PC-3 (cell line): ENCODE measurements at regions not wholly inside any gene's neighbourhood (a gene's known extent, or its start where the extent isn't known, plus 50 kb on each side); places are given as distances from the start of the nearest gene placed in this dataset.
"Not testable (repeated sequence)": the region's sequence is repeated elsewhere in the genome, so short reads cannot be mapped to it uniquely, and the experiment has no call there.

Experiments
- ATAC-seq: fragments of 200-7000 bp; cut with Tn5 transposase; 2 replicates; pipeline ENCODE4 v1.9.1; 2020; ENCODE audit warnings: mild to moderate bottlenecking, moderate library complexity
- BruUV-seq: library from RNA; stranded (reverse); fragments of 400-500 nt; replicated peaks from 2 replicates; lab custom pipeline; 2021; lab: Mats Ljungman, UMichigan
- CTCF ChIA-PET: fragments of 300-600 bp; sonication (Branson Sonifier 250); formaldehyde crosslinking; loops from one replicate; lab custom pipeline; 2022; ENCODE audit warnings: antibody characterized with exemption; lab: Charles Lee
- POLR2A ChIA-PET: fragments of 300-600 bp; sonication (Branson Sonifier 250); formaldehyde crosslinking; loops from one replicate; lab custom pipeline; 2022; ENCODE audit warnings: antibody characterized with exemption; ENCODE audit not compliant: unreplicated experiment; lab: Charles Lee
- DNase-seq: peaks from one replicate; pipeline ENCODE4 v3.0.0-alpha.2; 2015
- H2AFZ ChIP-seq: fragments of 300-600 bp; sonication (generic); 2 replicates; pipeline ENCODE4 v1.6.0; 2016; ENCODE audit warnings: antibody characterized with exemption, low read length
- H3F3A ChIP-seq: fragments of 300-600 bp; sonication (generic); one replicate; pipeline ENCODE4 v1.6.0; 2017; ENCODE audit warnings: antibody characterized with exemption, low read length, control low read depth, mild to moderate bottlenecking; ENCODE audit not compliant: unreplicated experiment
- H3K27ac ChIP-seq: fragments of 300-600 bp; sonication (generic); 2 replicates; pipeline ENCODE4 v1.5.1; 2016; ENCODE audit warnings: mild to moderate bottlenecking, low read length
- H3K27me3 ChIP-seq: fragments of 300-600 bp; sonication (generic); 2 replicates; pipeline ENCODE4 v1.6.1; 2016; ENCODE audit warnings: low read length, mixed read lengths
- H3K36me3 ChIP-seq: fragments of 300-600 bp; sonication (generic); 2 replicates; pipeline ENCODE4 v1.6.1; 2016; ENCODE audit warnings: low read depth, mixed run types, low read length, mixed read lengths
- H3K4me1 ChIP-seq: fragments of 300-600 bp; sonication (generic); 2 replicates; pipeline ENCODE4 v1.5.1; 2016; ENCODE audit warnings: low read length; ENCODE audit not compliant: insufficient read depth
- H3K4me2 ChIP-seq: fragments of 300-600 bp; sonication (generic); 2 replicates; pipeline ENCODE4 v1.6.0; 2016; ENCODE audit warnings: low read length
- H3K4me3 ChIP-seq: fragments of 300-600 bp; sonication (generic); 2 replicates; pipeline ENCODE4 v1.5.1; 2016; ENCODE audit warnings: mild to moderate bottlenecking, low read length, mixed read lengths
- H3K79me2 ChIP-seq: fragments of 300-600 bp; sonication (generic); 2 replicates; pipeline ENCODE4 v1.6.1; 2017; ENCODE audit warnings: low read length, mixed read lengths
- H3K9ac ChIP-seq: fragments of 300-600 bp; sonication (generic); 2 replicates; pipeline ENCODE4 v1.6.0; 2016; ENCODE audit warnings: mild to moderate bottlenecking, low read length
- H3K9me2 ChIP-seq: fragments of 300-600 bp; sonication (generic); replicated peaks from 2 replicates; pipeline ENCODE4 v1.6.1; 2016; ENCODE audit warnings: mixed run types, low read length, mixed read lengths
- H3K9me3 ChIP-seq: fragments of 300-600 bp; sonication (generic); 2 replicates; pipeline ENCODE4 v1.6.1; 2016; ENCODE audit warnings: low read length, mixed read lengths
- H4K20me1 ChIP-seq: fragments of 300-600 bp; sonication (generic); 2 replicates; pipeline ENCODE4 v1.6.1; 2016; ENCODE audit warnings: low read length, mixed read lengths
- CTCF ChIP-seq: fragments of 300-600 bp; sonication (generic); conservative IDR thresholded peaks from 2 replicates; pipeline ENCODE4 v1.5.1; 2017; ENCODE audit warnings: antibody characterized with exemption, low read depth, mild to moderate bottlenecking, low read length
- EZH2 ChIP-seq: fragments of 300-600 bp; sonication (generic); IDR thresholded peaks from one replicate; pipeline ENCODE4 v1.6.1; 2017; ENCODE audit warnings: antibody characterized with exemption, mild to moderate bottlenecking, low read length; ENCODE audit not compliant: unreplicated experiment
- EZH2phosphoT487 ChIP-seq: fragments of 300-600 bp; sonication (generic); IDR thresholded peaks from 2 replicates; pipeline ENCODE4 v1.6.1; 2018; ENCODE audit warnings: mild to moderate bottlenecking, antibody characterized with exemption, low read length, borderline replicate concordance
- intact Hi-C: fragments of 100-400 bp; cut with micrococcal nuclease; formaldehyde crosslinking; loops from 2 replicates; pipeline ENCODE4 v1.9.0; 2023

DNA sequence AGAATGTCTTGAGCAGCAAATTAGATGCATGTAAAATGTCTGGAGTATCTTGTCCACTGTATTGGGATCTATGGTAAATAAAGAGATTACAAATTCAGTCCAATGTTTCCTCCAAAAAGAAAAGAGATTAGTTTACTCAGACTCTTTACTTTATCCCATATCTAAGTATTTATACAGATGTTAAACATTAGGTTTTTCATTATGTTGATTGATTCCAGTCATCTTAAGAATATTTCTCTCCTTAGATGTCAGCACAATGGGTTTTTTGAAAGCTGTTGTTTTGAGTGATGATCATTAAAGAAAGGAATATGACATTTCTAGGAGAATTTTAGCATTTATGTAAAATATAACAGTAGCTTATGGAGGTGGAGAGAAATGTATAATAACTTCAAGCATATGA, 938.9 kb downstream of the C4orf33 start:
- no peak overlapping the region for H3K4me3 ChIP-seq
- H3K36me3 ChIP-seq, result no peaks in the 10 kb centered on the region
- H3K9me3 ChIP-seq, result no peaks in the 10 kb centered on the region
- ChIA-PET POLR2A (no interaction called here), CTCF (no interaction called here)
- H3K9me2 ChIP-seq, result no peaks in the 10 kb centered on the region
- H4K20me1 ChIP-seq, result no peaks in the 10 kb centered on the region
- intact Hi-C loops, result no loop called here
- ATAC-seq (no peak), DNase-seq (no peak)
- H3K9ac ChIP-seq, result no peak overlapping the region
- no TSS peak for BruUV-seq
- H3K4me2 ChIP-seq, result no peak overlapping the region
- no peak overlapping the region for H2AFZ ChIP-seq
- no peak for TF ChIP-seq CTCF
- TF ChIP-seq EZH2phosphoT487, result no peak
- TF ChIP-seq EZH2, result no peak
- H3F3A ChIP-seq, result no peaks in the 10 kb centered on the region
- no peaks in the 10 kb centered on the region for H3K4me1 ChIP-seq
- H3K27ac ChIP-seq, result no peak overlapping the region
- no peaks in the 10 kb centered on the region for H3K27me3 ChIP-seq
- no peaks in the 10 kb centered on the region for H3K79me2 ChIP-seq

DNA sequence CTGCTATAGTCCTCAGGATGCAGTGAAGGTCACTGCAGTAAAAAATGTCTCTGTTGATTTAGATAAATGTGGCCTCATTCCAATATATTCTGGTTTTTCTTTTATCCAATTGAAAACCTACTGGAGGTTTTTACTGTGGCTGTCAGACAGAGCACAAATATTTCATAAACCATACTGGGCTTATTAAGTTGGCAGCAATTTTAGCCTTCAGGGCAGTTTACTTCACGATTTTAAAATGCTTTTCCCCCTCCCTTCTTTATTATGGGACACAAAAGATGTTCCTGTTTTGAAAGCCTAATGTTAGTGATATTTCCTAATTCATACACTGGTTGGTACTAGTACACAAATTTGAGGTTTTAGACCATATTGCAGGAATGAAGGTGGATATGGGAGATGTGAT, 939.4 kb downstream of the C4orf33 start:
- Histone ChIP-seq H2AFZ (no peak overlapping the region), H3K79me2 (no peaks in the 10 kb centered on the region), H4K20me1 (no peaks in the 10 kb centered on the region), H3F3A (no peaks in the 10 kb centered on the region), H3K4me2 (no peak overlapping the region), H3K9me3 (no peaks in the 10 kb centered on the region), H3K9ac (no peak overlapping the region), H3K4me1 (no peaks in the 10 kb centered on the region), H3K27ac (no peak overlapping the region), H3K4me3 (no peak overlapping the region), H3K27me3 (no peaks in the 10 kb centered on the region), H3K9me2 (no peaks in the 10 kb centered on the region), H3K36me3 (no peaks in the 10 kb centered on the region)
- CTCF ChIA-PET, result no interaction called here
- TF ChIP-seq CTCF (no peak), EZH2 (no peak), EZH2phosphoT487 (no peak)
- ATAC-seq (no peak), DNase-seq (no peak)
- no TSS peak for BruUV-seq
- POLR2A ChIA-PET, result no interaction called here
- intact Hi-C loops, result no loop called here

DNA sequence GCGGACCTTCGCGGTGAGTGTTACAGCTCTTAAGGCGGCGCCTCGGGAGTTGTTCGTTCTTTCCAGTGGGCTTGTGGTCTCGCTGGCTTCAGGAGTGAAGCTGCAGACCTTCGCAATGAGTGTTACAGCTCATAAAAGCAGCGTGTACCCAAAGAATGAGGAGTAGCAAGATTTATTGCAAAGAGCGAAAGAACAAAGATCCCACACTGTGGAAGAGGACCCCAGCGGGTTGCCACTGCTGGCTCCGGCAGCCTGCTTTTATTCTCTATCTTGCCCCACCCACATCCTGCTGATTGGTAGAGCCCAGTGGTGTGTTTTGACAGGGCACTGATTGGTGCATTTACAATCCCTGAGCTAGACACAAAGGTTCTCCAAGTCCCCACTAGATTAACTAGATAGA, 941.9 kb downstream of the C4orf33 start:
- H3K9ac ChIP-seq, CTCF ChIA-PET, H3K27ac ChIP-seq, H3K4me3 ChIP-seq, H3K27me3 ChIP-seq, H3K4me1 ChIP-seq, H3K36me3 ChIP-seq, H3K4me2 ChIP-seq, ATAC-seq, H3K9me2 ChIP-seq, H3K9me3 ChIP-seq, H2AFZ ChIP-seq, H3F3A ChIP-seq, intact Hi-C loops, DNase-seq, H4K20me1 ChIP-seq, H3K79me2 ChIP-seq, POLR2A ChIA-PET, BruUV-seq: not testable (repeated sequence)

- H2AFZ ChIP-seq, ATAC-seq, BruUV-seq, H3K27ac ChIP-seq, H3K4me1 ChIP-seq, H3K27me3 ChIP-seq, H3K4me2 ChIP-seq, H3K9ac ChIP-seq, H3F3A ChIP-seq, DNase-seq, H3K9me2 ChIP-seq, H3K9me3 ChIP-seq, POLR2A ChIA-PET, intact Hi-C loops, H4K20me1 ChIP-seq, CTCF ChIA-PET, H3K79me2 ChIP-seq, H3K36me3 ChIP-seq, H3K4me3 ChIP-seq: not testable (repeated sequence)
These were observed 942.6 kb downstream of the C4orf33 start for GRCh38 chr4:130038540-130038939.
